Astrocyte (in vitro differentiated cells and primary cell): ENCODE measurements at regions not wholly inside any gene's neighbourhood (a gene's known extent, or its start where the extent isn't known, plus 50 kb on each side); places are given as distances from the start of the nearest gene placed in this dataset.

Source experiments
- DNase-seq: peaks from one replicate; pipeline ENCODE4 v3.0.0-alpha.2; 2010; ENCODE audit warnings: low read depth
- FAIRE-seq: peaks from 2 replicates; lab custom pipeline; 2011; peaks lifted over from hg19 to GRCh38; lab: Jason Lieb, UNC
- H2AFZ ChIP-seq: 2 replicates; pipeline ENCODE4 v1.6.0; 2012; ENCODE audit warnings: low read depth, low read length, inconsistent platforms
- H3K27ac ChIP-seq: 2 replicates; pipeline ENCODE4 v1.5.1; 2011; ENCODE audit warnings: low read depth, low read length, inconsistent platforms
- H3K27me3 ChIP-seq: 2 replicates; pipeline ENCODE4 v1.6.0; 2011; ENCODE audit warnings: low read length, inconsistent platforms; ENCODE audit not compliant: insufficient read depth
- H3K36me3 ChIP-seq: 2 replicates; pipeline ENCODE4 v1.5.1; 2011; ENCODE audit warnings: low read length, inconsistent platforms; ENCODE audit not compliant: insufficient read depth
- H3K4me1 ChIP-seq: 2 replicates; pipeline ENCODE4 v1.5.1; 2011; ENCODE audit warnings: low read length, inconsistent platforms; ENCODE audit not compliant: insufficient read depth
- H3K4me2 ChIP-seq: 2 replicates; pipeline ENCODE4 v1.6.0; 2012; ENCODE audit warnings: low read length, inconsistent platforms
- H3K4me3 ChIP-seq: 2 replicates; pipeline ENCODE4 v1.5.1; 2011; ENCODE audit warnings: low read depth, mild to moderate bottlenecking, low read length, inconsistent platforms; ENCODE audit not compliant: insufficient read depth
- H3K79me2 ChIP-seq: 2 replicates; pipeline ENCODE4 v1.6.0; 2012; ENCODE audit warnings: mild to moderate bottlenecking, low read length, inconsistent platforms; ENCODE audit not compliant: insufficient read depth
- H3K9ac ChIP-seq: 2 replicates; pipeline ENCODE4 v1.6.0; 2012; ENCODE audit warnings: mild to moderate bottlenecking, low read length, inconsistent platforms
- H3K9me3 ChIP-seq: 2 replicates; pipeline ENCODE4 v1.5.1; 2012; ENCODE audit warnings: low read depth, mild to moderate bottlenecking, low read length, inconsistent platforms; ENCODE audit not compliant: insufficient read depth
- H4K20me1 ChIP-seq: 2 replicates; pipeline ENCODE4 v1.6.0; 2012; ENCODE audit warnings: low read length, inconsistent platforms; ENCODE audit not compliant: insufficient read depth
- H3K27ac Mint-ChIP-seq: one replicate; pipeline ENCODE4 v1.8.0; 2021; ENCODE audit warnings: mild to moderate bottlenecking, mixed read lengths; ENCODE audit not compliant: unreplicated experiment
- H3K27me3 Mint-ChIP-seq: one replicate; pipeline ENCODE4 v1.8.0; 2021; ENCODE audit warnings: low read depth, mixed read lengths; ENCODE audit not compliant: unreplicated experiment
- H3K36me3 Mint-ChIP-seq: one replicate; pipeline ENCODE4 v1.8.0; 2021; ENCODE audit warnings: low read depth, mixed read lengths; ENCODE audit not compliant: unreplicated experiment
- H3K4me1 Mint-ChIP-seq: one replicate; pipeline ENCODE4 v1.8.0; 2021; ENCODE audit warnings: low read depth, mixed read lengths; ENCODE audit not compliant: unreplicated experiment
- H3K4me3 Mint-ChIP-seq: one replicate; pipeline ENCODE4 v1.8.0; 2021; ENCODE audit warnings: mild to moderate bottlenecking, moderate library complexity, mixed read lengths; ENCODE audit not compliant: unreplicated experiment
- H3K9me3 Mint-ChIP-seq: one replicate; pipeline ENCODE4 v1.8.0; 2021; ENCODE audit warnings: mild to moderate bottlenecking, mixed read lengths; ENCODE audit not compliant: unreplicated experiment
- EZH2 ChIP-seq: IDR thresholded peaks from 2 replicates; pipeline ENCODE4 v1.6.1; 2012; ENCODE audit warnings: mild to moderate bottlenecking, low read length, inconsistent platforms; ENCODE audit not compliant: insufficient read depth
- TF ChIP-seq, protein P1 (sequence below): IDR thresholded peaks from 2 replicates; pipeline ENCODE4 v1.5.1; 2011; ENCODE audit warnings: low read depth, mild to moderate bottlenecking, inconsistent platforms, low read length, moderate library complexity; ENCODE audit not compliant: insufficient read depth

DNA sequence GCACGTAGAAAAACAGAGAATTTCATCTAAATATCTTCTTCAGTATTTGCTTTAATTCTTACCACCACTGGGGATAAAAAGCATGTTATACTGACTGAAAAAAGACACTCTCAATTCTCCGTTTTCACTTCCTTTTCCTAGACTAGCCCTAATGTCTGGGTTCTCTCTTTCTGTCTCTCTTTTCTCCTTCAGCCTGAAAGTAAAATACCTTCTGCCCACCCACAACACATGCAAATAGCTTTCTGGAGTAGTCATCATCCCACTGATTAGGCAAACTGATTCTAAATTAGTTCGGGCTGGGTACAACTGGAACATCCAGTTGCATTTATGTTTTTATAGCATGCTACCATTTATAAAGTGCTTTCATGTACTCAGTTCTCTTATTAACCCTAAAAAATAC, 142.4 kb upstream of the ANKRD50 start:
- Histone ChIP-seq H3K4me2 (peak overlapping the region; percentile 21), H3K4me3 (no peak overlapping the region), H4K20me1 (no peaks in the 10 kb centered on the region), H3K9me3 (no peaks in the 10 kb centered on the region), H3K36me3 (no peaks in the 10 kb centered on the region), H3K9ac (no peak overlapping the region), H3K27ac (no peak overlapping the region), H2AFZ (no peak overlapping the region), H3K27me3 (no peaks in the 10 kb centered on the region), H3K4me1 (no peaks in the 10 kb centered on the region), H3K79me2 (no peaks in the 10 kb centered on the region)
- H3K27me3 Mint-ChIP-seq: no peaks in the 10 kb centered on the region
- DNase-seq (peak; percentile 71), FAIRE-seq (no peak)
- no peaks in the 10 kb centered on the region for H3K9me3 Mint-ChIP-seq
- no peaks in the 10 kb centered on the region for H3K36me3 Mint-ChIP-seq
- H3K4me1 Mint-ChIP-seq: peaks cover 8% of the 10 kb centered on the region
- TF ChIP-seq EZH2: no peak
- TF ChIP-seq, protein P1, sequence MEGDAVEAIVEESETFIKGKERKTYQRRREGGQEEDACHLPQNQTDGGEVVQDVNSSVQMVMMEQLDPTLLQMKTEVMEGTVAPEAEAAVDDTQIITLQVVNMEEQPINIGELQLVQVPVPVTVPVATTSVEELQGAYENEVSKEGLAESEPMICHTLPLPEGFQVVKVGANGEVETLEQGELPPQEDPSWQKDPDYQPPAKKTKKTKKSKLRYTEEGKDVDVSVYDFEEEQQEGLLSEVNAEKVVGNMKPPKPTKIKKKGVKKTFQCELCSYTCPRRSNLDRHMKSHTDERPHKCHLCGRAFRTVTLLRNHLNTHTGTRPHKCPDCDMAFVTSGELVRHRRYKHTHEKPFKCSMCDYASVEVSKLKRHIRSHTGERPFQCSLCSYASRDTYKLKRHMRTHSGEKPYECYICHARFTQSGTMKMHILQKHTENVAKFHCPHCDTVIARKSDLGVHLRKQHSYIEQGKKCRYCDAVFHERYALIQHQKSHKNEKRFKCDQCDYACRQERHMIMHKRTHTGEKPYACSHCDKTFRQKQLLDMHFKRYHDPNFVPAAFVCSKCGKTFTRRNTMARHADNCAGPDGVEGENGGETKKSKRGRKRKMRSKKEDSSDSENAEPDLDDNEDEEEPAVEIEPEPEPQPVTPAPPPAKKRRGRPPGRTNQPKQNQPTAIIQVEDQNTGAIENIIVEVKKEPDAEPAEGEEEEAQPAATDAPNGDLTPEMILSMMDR: no peak
- peak overlapping the region; percentile 16 for H3K27ac Mint-ChIP-seq
- H3K4me3 Mint-ChIP-seq: no peak overlapping the region

DNA sequence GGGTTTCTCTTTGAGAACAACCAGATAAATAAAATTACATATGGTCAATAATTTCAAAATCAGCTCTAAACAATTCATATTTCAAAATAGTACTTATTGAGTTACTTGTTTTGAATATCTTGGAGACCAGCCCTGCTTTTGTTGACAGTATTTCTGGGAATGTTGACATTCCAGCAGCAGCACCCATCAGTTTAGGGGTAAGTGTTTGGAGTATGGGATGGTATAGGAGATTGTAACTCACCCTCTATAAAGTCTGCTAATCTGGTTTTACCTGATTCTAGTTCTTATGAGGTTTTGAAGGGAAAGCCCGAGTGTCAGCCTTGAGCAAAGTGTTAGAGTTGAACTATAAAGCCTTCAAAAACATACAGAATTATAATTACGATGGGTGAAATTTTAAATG, 139.2 kb upstream of the ANKRD50 start:
- Histone ChIP-seq H3K27me3 (no peaks in the 10 kb centered on the region), H3K4me3 (no peak overlapping the region), H3K27ac (no peak overlapping the region), H2AFZ (no peak overlapping the region), H3K79me2 (no peaks in the 10 kb centered on the region), H3K4me2 (no peak overlapping the region), H3K36me3 (no peaks in the 10 kb centered on the region), H3K4me1 (no peaks in the 10 kb centered on the region), H3K9me3 (no peaks in the 10 kb centered on the region), H4K20me1 (no peaks in the 10 kb centered on the region), H3K9ac (no peak overlapping the region)
- Mint-ChIP-seq H3K27ac (no peak overlapping the region), H3K9me3 (no peaks in the 10 kb centered on the region), H3K36me3 (no peaks in the 10 kb centered on the region), H3K27me3 (no peaks in the 10 kb centered on the region), H3K4me1 (peaks cover 8% of the 10 kb centered on the region), H3K4me3 (no peak overlapping the region)
- FAIRE-seq: no peak
- no peak for TF ChIP-seq EZH2
- TF ChIP-seq, protein P1: no peak
- DNase-seq: no peak

DNA sequence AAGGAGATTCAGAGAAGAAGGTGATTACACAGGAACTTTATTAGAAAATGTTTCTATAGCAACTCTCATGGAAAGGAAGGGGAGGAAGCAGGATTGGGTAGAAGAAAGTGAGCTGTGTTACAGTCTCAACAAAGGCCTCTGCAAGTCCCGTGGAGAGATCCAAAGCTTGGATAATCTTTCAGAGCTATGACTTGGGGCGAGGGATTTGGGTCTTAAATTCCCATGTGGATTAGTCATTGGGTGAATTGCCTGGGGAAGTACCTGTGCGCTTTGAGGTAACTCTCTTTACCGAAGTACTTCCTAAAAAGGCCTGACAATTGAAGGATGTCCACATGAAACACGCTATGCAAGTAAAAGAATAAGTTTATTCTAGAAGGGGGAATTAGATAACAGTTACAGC, 133.8 kb upstream of the ANKRD50 start:
- Histone ChIP-seq H3K9me3 (no peaks in the 10 kb centered on the region), H3K9ac (no peak overlapping the region), H3K4me1 (no peaks in the 10 kb centered on the region), H3K79me2 (no peaks in the 10 kb centered on the region), H3K36me3 (no peaks in the 10 kb centered on the region), H3K27ac (no peak overlapping the region), H2AFZ (no peak overlapping the region), H4K20me1 (no peaks in the 10 kb centered on the region), H3K4me2 (no peak overlapping the region), H3K4me3 (no peak overlapping the region), H3K27me3 (no peaks in the 10 kb centered on the region)
- Mint-ChIP-seq H3K36me3 (no peaks in the 10 kb centered on the region), H3K9me3 (peaks cover 2% of the 10 kb centered on the region), H3K4me3 (no peak overlapping the region), H3K4me1 (no peaks in the 10 kb centered on the region), H3K27me3 (no peaks in the 10 kb centered on the region), H3K27ac (no peak overlapping the region)
- DNase-seq: no peak
- no peak for FAIRE-seq
- no peak for TF ChIP-seq EZH2
- TF ChIP-seq, protein P1: no peak
